H1 (cell line): ENCODE measurements at regions not wholly inside any gene's neighbourhood (a gene's known extent, or its start where the extent isn't known, plus 50 kb on each side); places are given as distances from the start of the nearest gene placed in this dataset.

Experiments
- CTCF ChIA-PET: fragments of 300-600 bp; sonication (Branson Sonifier 250); formaldehyde crosslinking; loops from one replicate; lab custom pipeline; 2021; ENCODE audit not compliant: partially characterized antibody; lab: Charles Lee
- POLR2A ChIA-PET: fragments of 300-600 bp; sonication (Branson Sonifier 250); formaldehyde crosslinking; loops from one replicate; lab custom pipeline; 2021; ENCODE audit warnings: inconsistent platforms; ENCODE audit not compliant: partially characterized antibody; lab: Charles Lee
- DNase-seq, 2 experiments: peaks; one replicate each; pipeline versions ENCODE4 v3.0.0 to v3.0.0-alpha.2; 2010 to 2022; ENCODE audit warnings: low spot score in 2 of 2, low read depth in 1 of 2, mixed read lengths in 1 of 2
- FAIRE-seq: peaks from 2 replicates; lab custom pipeline; 2011; peaks lifted over from hg19 to GRCh38; lab: Jason Lieb, UNC
- H2AFZ ChIP-seq: 2 replicates; pipeline ENCODE4 v1.8.1; 2012; ENCODE audit warnings: low read length, inconsistent platforms
- H2AK5ac ChIP-seq: 2 replicates; pipeline ENCODE4 v1.6.1; 2013; ENCODE audit warnings: low read depth, low read length
- H2BK120ac ChIP-seq: replicated peaks from 2 replicates; pipeline ENCODE3; 2013; ENCODE audit warnings: low read depth, low read length, inconsistent platforms
- H2BK12ac ChIP-seq: 2 replicates; pipeline ENCODE4 v1.6.1; 2013; ENCODE audit warnings: low read depth, low read length
- H2BK15ac ChIP-seq: 2 replicates; pipeline ENCODE4 v1.6.1; 2013; ENCODE audit warnings: low read length
- H2BK20ac ChIP-seq: 2 replicates; pipeline ENCODE4 v1.6.1; 2013; ENCODE audit warnings: low read length
- H2BK5ac ChIP-seq: 2 replicates; pipeline ENCODE4 v1.6.1; 2013; ENCODE audit warnings: low read depth, low read length
- H3K14ac ChIP-seq: 2 replicates; pipeline ENCODE4 v1.6.1; 2013; ENCODE audit warnings: inconsistent platforms; ENCODE audit not compliant: insufficient read length
- H3K18ac ChIP-seq: 2 replicates; pipeline ENCODE4 v1.6.1; 2013; ENCODE audit warnings: low read length; ENCODE audit errors: extremely low read depth
- H3K23ac ChIP-seq: 2 replicates; pipeline ENCODE4 v1.6.1; 2013; ENCODE audit warnings: inconsistent platforms; ENCODE audit not compliant: insufficient read length
- H3K23me2 ChIP-seq: 2 replicates; pipeline ENCODE4 v1.6.1; 2013; ENCODE audit warnings: low read depth, low read length
- H3K27ac ChIP-seq: 2 replicates; pipeline ENCODE4 v1.6.1; 2011; ENCODE audit warnings: low read depth, low read length, inconsistent platforms
- H3K27me3 ChIP-seq, 4 experiments: replicated peaks in 1 of 4; 1 replicate in 1 of 4; 2 replicates in 3 of 4; pipeline versions ENCODE4 v1.6.1 to v1.8.1; 2011 to 2013; ENCODE audit warnings: low read length in 3 of 4, mild to moderate bottlenecking in 3 of 4, inconsistent platforms in 2 of 4, mixed read lengths in 2 of 4, moderate library complexity in 1 of 4; ENCODE audit not compliant: control insufficient read depth in 3 of 4, insufficient read depth in 3 of 4; ENCODE audit errors: extremely low read depth in 1 of 4
- H3K36me3 ChIP-seq, 4 experiments: 2 replicates each; pipeline versions ENCODE4 v1.6.1 to v1.8.1; 2011 to 2013; ENCODE audit warnings: mild to moderate bottlenecking in 4 of 4, low read length in 3 of 4, moderate library complexity in 2 of 4, control low read depth in 1 of 4, inconsistent platforms in 1 of 4; ENCODE audit not compliant: insufficient read depth in 4 of 4, control insufficient read depth in 2 of 4
- H3K4ac ChIP-seq: replicated peaks from 2 replicates; pipeline ENCODE3; 2013; ENCODE audit warnings: low read length, low read depth, mixed read lengths, inconsistent platforms; ENCODE audit not compliant: insufficient read length
- H3K4me1 ChIP-seq, 4 experiments: replicated peaks in 1 of 4; 1 replicate in 1 of 4; 2 replicates in 3 of 4; pipeline versions ENCODE4 v1.6.1 to v1.8.1; 2011 to 2013; ENCODE audit warnings: low read length in 3 of 4, inconsistent platforms in 2 of 4, mixed read lengths in 1 of 4; ENCODE audit not compliant: insufficient read depth in 4 of 4, control insufficient read depth in 3 of 4
- H3K4me2 ChIP-seq, 2 experiments: 2 replicates each; pipeline versions ENCODE4 v1.6.1 to v1.8.1; 2011 to 2013; ENCODE audit warnings: low read depth in 2 of 2, low read length in 2 of 2, control low read depth in 1 of 2, inconsistent platforms in 1 of 2, mild to moderate bottlenecking in 1 of 2; ENCODE audit not compliant: insufficient read depth in 1 of 2
- H3K4me3 ChIP-seq, 4 experiments: fragments of 200-600, 300-600 bp in 1 of 4; sonication (generic), shearing (Covaris generic), sonication (Bioruptor Twin) in 1 of 4; 2 replicates each; pipeline versions ENCODE4 v1.5.1 to v1.8.1; 2011 to 2016; ENCODE audit warnings: low read length in 4 of 4, low read depth in 3 of 4, control low read depth in 2 of 4, inconsistent platforms in 2 of 4, mild to moderate bottlenecking in 2 of 4, mixed read lengths in 1 of 4, moderate library complexity in 1 of 4; ENCODE audit not compliant: insufficient read depth in 2 of 4; ENCODE audit errors: extremely low read depth in 1 of 4
- H3K56ac ChIP-seq: replicated peaks from 2 replicates; pipeline ENCODE3; 2013; ENCODE audit warnings: low read depth, mild to moderate bottlenecking, mixed read lengths, low read length, inconsistent platforms; ENCODE audit not compliant: insufficient read length
- H3K79me1 ChIP-seq: 2 replicates; pipeline ENCODE4 v1.6.1; 2013; ENCODE audit warnings: low read depth, low read length, control low read depth
- H3K79me2 ChIP-seq, 2 experiments: 2 replicates each; pipeline versions ENCODE4 v1.6.1 to v1.8.1; 2012 to 2013; ENCODE audit warnings: low read length in 2 of 2, mild to moderate bottlenecking in 2 of 2, inconsistent platforms in 1 of 2; ENCODE audit not compliant: insufficient read depth in 2 of 2, control insufficient read depth in 1 of 2
- H3K9ac ChIP-seq, 4 experiments: replicated peaks in 1 of 4; 1 replicate in 1 of 4; 2 replicates in 3 of 4; pipeline versions ENCODE4 v1.6.1 to v1.8.1; 2011 to 2013; ENCODE audit warnings: low read depth in 3 of 4, low read length in 3 of 4, control low read depth in 2 of 4, mild to moderate bottlenecking in 2 of 4, moderate library complexity in 2 of 4, inconsistent platforms in 1 of 4; ENCODE audit errors: extremely low read depth in 1 of 4
- H3K9me3 ChIP-seq, 2 experiments: 2 replicates each; pipeline versions ENCODE4 v1.6.1 to v1.8.1; 2012 to 2013; ENCODE audit warnings: mild to moderate bottlenecking in 2 of 2, moderate library complexity in 2 of 2, control low read depth in 1 of 2, inconsistent platforms in 1 of 2, low read depth in 1 of 2, low read length in 1 of 2, mixed read lengths in 1 of 2; ENCODE audit not compliant: insufficient read depth in 2 of 2
- H4K20me1 ChIP-seq, 2 experiments: replicated peaks in 1 of 2; 2 replicates each; pipeline versions ENCODE3 to v1.8.1; 2011 to 2013; ENCODE audit warnings: inconsistent platforms in 2 of 2, low read length in 2 of 2, mild to moderate bottlenecking in 1 of 2; ENCODE audit not compliant: insufficient read depth in 2 of 2, control insufficient read depth in 1 of 2
- H4K5ac ChIP-seq: 2 replicates; pipeline ENCODE4 v1.6.1; 2013; ENCODE audit warnings: low read length, low read depth, mixed read lengths, inconsistent platforms; ENCODE audit not compliant: insufficient read length
- H4K8ac ChIP-seq: 2 replicates; pipeline ENCODE4 v1.8.0; 2013; ENCODE audit warnings: mild to moderate bottlenecking, moderate library complexity, low read length, inconsistent platforms; ENCODE audit not compliant: insufficient read depth; ENCODE audit errors: extremely low read depth
- H4K91ac ChIP-seq: replicated peaks from 2 replicates; pipeline ENCODE3; 2013; ENCODE audit warnings: low read length, mixed read lengths, inconsistent platforms; ENCODE audit not compliant: insufficient read length
- ATF2 ChIP-seq: IDR thresholded peaks from 2 replicates; pipeline ENCODE4 v1.6.1; 2012; ENCODE audit warnings: low read length, inconsistent platforms
- BCL11A ChIP-seq, 2 experiments: IDR thresholded peaks; one replicate each; pipeline ENCODE4 v1.6.1; 2011; ENCODE audit warnings: low read depth in 2 of 2, low read length in 2 of 2, mild to moderate bottlenecking in 2 of 2
- CBX5 ChIP-seq: fragments of 300-800, 300-1000 bp; sonication (generic); IDR thresholded peaks from 2 replicates; pipeline ENCODE4 v1.7.1; 2016; ENCODE audit warnings: antibody characterized with exemption, low read length, low read depth
- CHD1 ChIP-seq: IDR thresholded peaks from 2 replicates; pipeline ENCODE4 v1.6.1; 2012; ENCODE audit warnings: low read depth, low read length, improper control_type of control experiment
- CHD2 ChIP-seq: IDR thresholded peaks from 2 replicates; pipeline ENCODE4 v1.6.1; 2012; ENCODE audit warnings: low read length, improper control_type of control experiment
- EP300 ChIP-seq, 2 experiments: IDR thresholded peaks; 1 replicate in 1 of 2; 2 replicates in 1 of 2; pipeline ENCODE4 v1.6.1; 2011 to 2012; ENCODE audit warnings: low read depth in 2 of 2, low read length in 2 of 2, mild to moderate bottlenecking in 2 of 2, borderline replicate concordance in 1 of 2, inconsistent platforms in 1 of 2, moderate library complexity in 1 of 2
- GTF2F1 ChIP-seq: IDR thresholded peaks from 2 replicates; pipeline ENCODE4 v1.6.1; 2012; ENCODE audit warnings: low read depth, low read length, improper control_type of control experiment, borderline replicate concordance
- RXRA ChIP-seq: IDR thresholded peaks from 2 replicates; pipeline ENCODE4 v1.6.1; 2011; ENCODE audit warnings: low read depth, mild to moderate bottlenecking, low read length, moderate library complexity; ENCODE audit not compliant: insufficient read depth
- SAP30 ChIP-seq: fragments of 300-600 bp; sonication (generic); IDR thresholded peaks from 2 replicates; pipeline ENCODE4 v1.7.1; 2012; ENCODE audit warnings: low read length, moderate library complexity, mild to moderate bottlenecking, inconsistent platforms; ENCODE audit not compliant: insufficient read depth, insufficient replicate concordance
- SIX5 ChIP-seq: IDR thresholded peaks from 2 replicates; pipeline ENCODE4 v1.6.1; 2011; ENCODE audit warnings: mild to moderate bottlenecking, low read depth, low read length
- TAF7 ChIP-seq: optimal IDR thresholded peaks from 2 replicates; pipeline ENCODE3; 2011; ENCODE audit warnings: low read depth, mild to moderate bottlenecking, inconsistent platforms, low read length, moderate library complexity, borderline replicate concordance
- TBP ChIP-seq: IDR thresholded peaks from 2 replicates; pipeline ENCODE4 v1.6.1; 2011; ENCODE audit warnings: low read depth, low read length, improper control_type of control experiment
- TCF12 ChIP-seq: IDR thresholded peaks from 2 replicates; pipeline ENCODE4 v1.6.1; 2011; ENCODE audit warnings: low read depth, mild to moderate bottlenecking, low read length
- ZNF274 ChIP-seq: IDR thresholded peaks from 2 replicates; pipeline ENCODE4 v1.7.0; 2012; ENCODE audit warnings: low read length, borderline replicate concordance; ENCODE audit errors: extremely low read depth
- WGBS, 2 experiments: shearing (Covaris generic) in 1 of 2; methylation state at CpG; one replicate each; pipeline versions ENCODE4 v1.1.6 to v1.1.7; 2013 to 2015; ENCODE audit warnings: low lambda C conversion rate in 2 of 2, mixed read lengths in 2 of 2, inconsistent platforms in 1 of 2, low coverage in 1 of 2, missing lambda C conversion rate in 1 of 2; ENCODE audit not compliant: insufficient replicate concordance in 2 of 2, insufficient coverage in 1 of 2, insufficient read length in 1 of 2; ENCODE audit errors: extremely low coverage in 1 of 2, missing lambda C conversion rate in 1 of 2; 5-methylcytosine and 5-hydroxymethylcytosine counted together

- no peak overlapping the region for H2AFZ ChIP-seq
- WGBS, 2 experiments: 86% methylated on average over 6 of the region's 6 CpGs; no CpG with 5 or more reads in 1 of the 2 experiments
- H4K20me1 ChIP-seq: no peaks in the 10 kb centered on the region
- H3K4me2 ChIP-seq: no peak overlapping the region
- H2BK5ac ChIP-seq: no peak overlapping the region
- H4K8ac ChIP-seq: no peak overlapping the region
- H3K79me1 ChIP-seq: no peaks in the 10 kb centered on the region
- H3K23ac ChIP-seq: no peak overlapping the region
- ChIA-PET CTCF (no interaction called here), POLR2A (no interaction called here)
- H4K5ac ChIP-seq: no peak overlapping the region
- no peak overlapping the region for H2BK120ac ChIP-seq
- H3K9me3 ChIP-seq: no peaks in the 10 kb centered on the region
- H4K91ac ChIP-seq: no peak overlapping the region
- H3K36me3 ChIP-seq: no peaks in the 10 kb centered on the region
- no peak overlapping the region for H3K18ac ChIP-seq
- FAIRE-seq: no peak
- no peaks in the 10 kb centered on the region for H3K79me2 ChIP-seq
- no peak overlapping the region for H3K56ac ChIP-seq
- no peak overlapping the region for H3K9ac ChIP-seq
- no peak overlapping the region for H3K14ac ChIP-seq
- H3K27me3 ChIP-seq: no peaks in the 10 kb centered on the region
- no peak overlapping the region for H3K4ac ChIP-seq
- H2AK5ac ChIP-seq: no peak overlapping the region
- no peak for DNase-seq
- H2BK15ac ChIP-seq: no peak overlapping the region
- H2BK12ac ChIP-seq: no peak overlapping the region
- H3K27ac ChIP-seq: no peak overlapping the region
- H3K4me1 ChIP-seq: no peaks in the 10 kb centered on the region
- H3K23me2 ChIP-seq: no peaks in the 10 kb centered on the region; the same call in 1 of the 2 replicates
- no peak overlapping the region for H2BK20ac ChIP-seq
- H3K4me3 ChIP-seq: no peak overlapping the region
- TF ChIP-seq SIX5 (no peak), BCL11A (IDR thresholded peaks at IDR 0.05; ENCODE audit: low read depth in 2 of 2, low read length in 2 of 2) (no peak), TAF7 (no peak), EP300 (IDR thresholded peaks at IDR 0.05; ENCODE audit: borderline replicate concordance in 1 of 2, low read depth in 2 of 2, low read length in 2 of 2) (no peak), RXRA (no peak), TBP (no peak), GTF2F1 (no peak), ATF2 (no peak), SAP30 (no peak), CHD2 (no peak), CHD1 (no peak), ZNF274 (no peak), TCF12 (no peak), CBX5 (no peak)
These were observed 275.6 kb upstream of the C16orf82 start for GRCh38 chr16:26791169-26791568.
